Right ventricle myocardium superior (tissue), 1 donor: ENCODE measurements at regions not wholly inside any gene's neighbourhood (a gene's known extent, or its start where the extent isn't known, plus 50 kb on each side); places are given as distances from the start of the nearest gene placed in this dataset.

Experiments
- ATAC-seq: fragments of 200-7000 bp; cut with Tn5 transposase; one replicate; pipeline ENCODE4 v1.9.1; 2020; ENCODE audit warnings: mild to moderate bottlenecking; ENCODE audit not compliant: poor library complexity
- DNase-seq: peaks from one replicate; pipeline ENCODE4 v3.0.0-alpha.2; 2020
- intact Hi-C: fragments of 100-400 bp; cut with DNase I; formaldehyde crosslinking; loops from one replicate; pipeline ENCODE4 v1.11.2; 2022
- donor health status: DM: no; HTN: yes; CAD: no; lungs with severe emphysema.

DNA sequence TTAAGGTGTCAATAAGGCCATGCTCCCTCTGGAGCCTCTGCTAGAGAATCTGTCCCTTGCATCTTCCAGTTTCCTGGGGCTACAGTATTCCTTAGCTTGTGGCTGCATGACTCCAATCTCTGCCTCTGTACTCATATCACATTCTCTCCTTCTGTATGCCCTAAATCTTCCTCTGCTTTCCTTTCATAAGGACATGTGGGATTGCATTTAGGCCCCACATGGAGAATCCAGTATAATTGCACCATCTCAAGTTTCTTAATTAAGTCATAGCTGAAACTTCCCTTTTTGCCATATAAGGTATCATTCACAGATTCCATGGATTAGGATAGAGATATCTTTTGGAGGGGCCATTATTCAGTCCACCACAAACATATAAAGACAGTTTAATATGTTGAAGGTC is 409.8 kb upstream of the TMCO5A start:
- no peak for DNase-seq
- ATAC-seq = no peak
- intact Hi-C loops = no loop called here

DNA sequence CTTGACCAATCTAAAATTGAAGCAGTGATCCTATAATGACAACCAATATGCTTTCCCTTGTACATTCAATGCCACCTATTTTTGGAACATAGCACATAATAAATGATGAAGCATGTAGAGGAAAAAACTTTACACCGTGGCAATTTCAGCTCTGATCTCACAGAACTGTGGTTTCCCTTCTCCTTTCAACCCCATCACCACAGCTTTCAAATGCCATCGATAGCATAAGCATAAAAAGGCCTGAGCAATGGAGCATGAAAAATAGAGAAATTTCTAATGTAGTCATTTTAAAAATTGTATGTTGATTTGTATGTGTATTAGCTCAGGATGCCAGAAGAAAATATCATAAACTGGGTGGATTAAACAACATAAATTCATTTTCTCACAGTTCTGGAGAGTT is 406.0 kb upstream of the TMCO5A start:
- DNase-seq = no peak
- intact Hi-C loops = no loop called here
- ATAC-seq = no peak

DNA sequence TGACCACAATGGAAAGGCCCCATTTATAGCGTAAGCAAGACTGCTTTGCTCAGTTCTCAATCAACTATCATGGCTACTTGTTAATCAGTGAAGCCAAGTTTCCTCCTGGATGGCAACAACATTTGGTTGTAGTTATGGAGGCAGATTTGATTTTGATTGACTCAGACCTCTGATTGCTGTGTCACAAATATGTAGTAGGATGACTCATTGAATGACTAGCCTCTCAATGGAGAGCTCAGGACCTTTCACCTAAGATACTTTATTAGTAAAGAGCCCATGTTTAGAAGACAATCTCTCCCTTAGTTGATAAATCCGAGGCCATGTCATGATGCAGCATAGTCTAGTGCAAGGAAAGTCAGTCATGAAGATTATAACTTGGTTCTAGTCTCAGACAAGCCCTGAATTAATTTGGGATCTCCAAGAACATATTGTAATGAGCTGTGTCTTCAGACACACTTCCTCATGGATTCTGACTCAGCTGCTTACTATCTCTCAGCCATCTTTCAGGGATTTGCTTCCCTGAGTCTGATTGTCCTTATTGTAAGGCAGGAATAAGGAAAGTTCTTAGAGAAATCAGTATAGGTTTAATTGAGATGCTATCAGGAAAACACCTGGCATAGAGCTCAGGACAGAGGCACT is 397.4 kb upstream of the TMCO5A start:
- ATAC-seq = no peak
- no peak for DNase-seq
- intact Hi-C loops = no loop called here

DNA sequence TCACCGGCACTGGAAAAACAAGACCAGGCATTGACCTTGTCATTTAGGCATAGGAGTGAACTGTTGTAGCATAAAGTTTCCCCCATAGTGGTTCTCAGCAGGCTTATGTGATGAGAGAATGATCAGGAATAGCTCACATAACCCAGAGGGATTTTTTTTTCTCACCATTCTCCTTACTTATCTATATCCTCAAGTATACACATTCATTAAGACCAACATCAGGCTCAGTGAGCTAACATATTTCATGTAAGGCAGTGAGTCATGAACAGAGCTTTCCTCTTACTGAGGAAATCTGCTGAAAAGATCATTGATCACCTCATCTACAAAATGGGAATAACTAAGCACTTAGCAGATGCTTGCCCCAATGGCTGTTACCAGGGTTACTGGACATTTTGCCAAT is 396.6 kb upstream of the TMCO5A start:
- DNase-seq = no peak
- intact Hi-C loops = no loop called here
- ATAC-seq = no peak

DNA sequence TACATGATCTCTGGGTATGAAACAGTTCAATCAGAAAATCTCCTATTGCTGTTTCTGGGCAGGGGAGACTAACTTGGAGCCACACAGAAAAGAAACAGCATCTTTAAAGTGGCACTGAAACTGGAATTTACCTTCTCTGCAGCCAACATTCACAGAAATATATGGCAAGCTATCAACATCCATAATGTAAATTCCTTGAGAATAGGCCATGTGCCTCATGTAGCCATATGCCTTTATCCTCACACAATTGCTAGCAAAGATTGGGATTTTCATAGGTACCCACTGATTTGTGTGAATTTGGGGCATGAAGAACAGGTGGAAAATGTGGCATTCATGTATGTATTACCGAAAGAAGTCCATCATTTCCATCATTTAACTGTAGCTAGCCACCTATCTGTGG is 386.3 kb upstream of the TMCO5A start:
- no peak for ATAC-seq
- intact Hi-C loops = no loop called here
- no peak for DNase-seq

DNA sequence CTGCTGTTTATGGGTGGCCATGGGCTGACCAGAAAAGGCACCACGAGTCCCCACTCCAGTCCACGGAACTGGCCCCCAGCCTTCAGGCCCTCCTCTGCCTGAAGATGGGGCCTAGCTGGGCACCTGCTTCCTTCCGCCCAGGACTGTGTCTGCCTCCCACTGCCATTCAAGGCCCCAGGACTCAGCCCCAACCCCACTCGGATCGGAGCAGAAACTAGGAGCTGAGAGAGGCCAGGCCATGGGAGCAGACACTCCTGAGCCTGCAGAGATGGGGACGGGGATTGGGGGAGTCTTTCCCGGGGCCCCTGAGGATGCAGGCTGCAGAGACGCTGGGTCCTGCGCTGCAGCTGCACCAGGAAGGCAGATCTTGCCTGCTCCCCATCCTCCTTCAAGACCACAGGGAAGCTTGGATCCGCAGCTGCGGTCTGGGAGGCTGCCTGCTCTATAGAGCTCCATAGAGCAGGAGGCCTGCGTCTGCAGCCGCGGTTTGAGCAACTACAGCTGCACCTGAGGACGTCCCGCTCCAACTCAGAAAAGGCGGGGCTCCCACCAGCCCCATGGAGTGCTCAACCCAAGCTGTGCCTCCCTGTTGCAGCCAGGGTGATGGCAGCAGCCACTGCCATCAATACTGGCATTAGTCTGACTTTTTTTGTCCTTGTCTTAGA is 383.9 kb upstream of the TMCO5A start:
- ATAC-seq (no peak), DNase-seq (no peak)
- intact Hi-C loops = no loop called here

DNA sequence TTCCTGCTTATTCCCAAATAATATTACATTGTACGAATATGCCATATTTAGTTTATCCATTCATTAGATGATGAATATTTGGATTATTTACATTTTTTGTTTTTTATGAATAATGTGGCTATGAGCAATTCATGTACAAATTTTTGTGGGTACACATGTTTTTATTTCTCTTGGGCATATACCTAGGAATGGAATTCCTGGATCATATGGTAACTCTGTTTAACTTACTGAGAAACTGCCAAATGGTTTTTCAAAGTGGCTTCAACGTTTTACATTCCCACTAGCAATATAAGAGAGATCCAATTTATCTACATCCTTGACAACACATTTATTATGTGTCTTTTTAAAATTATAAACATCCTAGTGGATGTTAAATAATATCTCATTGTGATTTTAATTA is 362.0 kb upstream of the TMCO5A start:
- intact Hi-C loops = no loop called here

DNA sequence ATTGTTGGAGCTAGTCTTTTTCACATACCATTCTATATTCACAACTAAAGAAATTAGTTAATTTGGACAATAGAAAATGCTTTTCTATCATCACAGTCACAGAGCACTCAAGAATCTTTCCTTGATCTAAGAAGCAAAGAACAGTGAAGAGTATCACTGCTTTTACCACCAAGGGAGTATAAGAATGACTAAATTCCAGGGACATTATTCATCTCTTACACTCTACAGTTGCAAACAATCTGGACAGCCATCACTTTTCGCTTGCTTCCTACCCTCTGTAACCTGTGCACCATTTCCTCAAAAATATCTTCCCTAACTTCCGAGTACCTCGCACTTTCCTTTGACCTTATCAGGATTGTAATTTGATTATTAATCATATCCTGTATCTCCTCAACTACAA is 359.5 kb upstream of the TMCO5A start:
- intact Hi-C loops = no loop called here
- DNase-seq (no peak), ATAC-seq (no peak)

More for the DNA sequence above, 362.0 kb upstream of the TMCO5A start:
- no peak for DNase-seq
- ATAC-seq = no peak

DNA sequence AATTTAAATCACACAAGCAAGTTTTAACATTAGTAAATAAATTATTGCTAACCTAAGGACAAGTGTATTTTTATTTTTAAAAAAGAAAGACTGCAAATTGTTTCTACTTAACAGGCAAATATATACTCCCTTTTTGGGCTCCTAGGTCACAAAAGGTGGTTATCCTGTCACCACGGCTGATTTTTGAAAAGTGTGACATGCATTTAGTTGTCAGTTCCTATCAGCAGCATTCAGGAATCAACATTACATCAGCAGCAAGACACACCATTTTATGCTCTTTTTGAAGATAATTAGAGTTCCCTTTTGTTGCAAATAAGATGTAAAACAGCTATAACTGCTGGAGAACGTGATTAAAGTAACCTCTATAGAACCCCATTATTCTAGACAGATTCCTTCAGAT is 357.5 kb upstream of the TMCO5A start:
- ATAC-seq (no peak), DNase-seq (no peak)
- intact Hi-C loops = no loop called here

DNA sequence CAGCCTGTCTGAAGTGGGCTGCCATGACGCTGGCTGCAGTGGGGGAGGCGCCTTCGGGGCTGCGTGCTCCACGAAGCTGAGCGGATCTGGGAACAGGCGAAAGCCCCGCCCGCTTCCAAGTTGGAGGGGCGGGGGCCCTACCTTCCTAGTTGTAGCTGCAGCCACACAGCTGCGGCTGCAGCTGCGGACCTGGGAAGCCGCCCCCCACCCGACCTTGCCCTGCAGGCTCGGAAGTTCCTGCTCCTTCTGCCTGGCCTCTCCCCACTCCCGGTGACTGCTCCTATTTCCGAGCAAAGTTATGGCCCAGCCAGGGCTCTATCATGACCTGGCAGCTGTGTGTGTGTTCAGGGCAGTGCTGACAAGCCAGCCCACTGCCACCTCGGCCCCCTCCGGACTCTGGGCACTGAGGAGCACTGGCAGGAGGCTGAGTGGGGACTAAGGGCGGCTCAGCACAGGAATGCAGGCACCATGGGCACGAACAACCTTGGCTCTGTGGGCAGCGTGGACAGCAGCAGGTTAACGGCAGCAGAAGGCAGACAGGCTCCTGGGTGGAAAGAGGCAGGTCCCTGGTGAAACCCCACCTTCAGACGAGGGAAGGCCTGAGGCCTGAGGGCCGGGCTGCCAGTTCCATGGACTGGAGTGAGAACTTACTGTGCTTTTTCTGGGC is 352.4 kb upstream of the TMCO5A start:
- ATAC-seq (no peak), DNase-seq (no peak)
- intact Hi-C loops = no loop called here

DNA sequence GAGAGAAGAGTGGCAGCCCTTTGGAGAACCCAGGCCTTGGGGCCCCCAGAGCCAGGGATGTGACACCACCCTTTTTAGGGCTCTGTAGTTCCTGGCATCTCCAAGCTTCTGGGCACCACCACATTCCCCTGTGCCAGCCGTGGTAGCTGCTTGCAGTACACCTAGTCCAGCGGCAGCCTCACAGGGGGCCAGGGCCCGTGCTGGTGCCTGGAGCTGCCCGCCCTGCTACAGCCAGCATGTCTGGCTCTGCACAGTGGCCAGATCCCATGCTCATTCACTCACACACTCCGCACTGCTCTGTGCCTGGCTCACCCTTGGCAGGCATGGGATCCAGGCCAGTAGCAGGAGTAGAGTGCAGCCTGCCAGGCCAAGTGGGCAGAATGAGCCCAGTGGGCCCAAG is 351.6 kb upstream of the TMCO5A start:
- intact Hi-C loops = no loop called here
- DNase-seq = peak; percentile 31
- ATAC-seq = no peak

DNA sequence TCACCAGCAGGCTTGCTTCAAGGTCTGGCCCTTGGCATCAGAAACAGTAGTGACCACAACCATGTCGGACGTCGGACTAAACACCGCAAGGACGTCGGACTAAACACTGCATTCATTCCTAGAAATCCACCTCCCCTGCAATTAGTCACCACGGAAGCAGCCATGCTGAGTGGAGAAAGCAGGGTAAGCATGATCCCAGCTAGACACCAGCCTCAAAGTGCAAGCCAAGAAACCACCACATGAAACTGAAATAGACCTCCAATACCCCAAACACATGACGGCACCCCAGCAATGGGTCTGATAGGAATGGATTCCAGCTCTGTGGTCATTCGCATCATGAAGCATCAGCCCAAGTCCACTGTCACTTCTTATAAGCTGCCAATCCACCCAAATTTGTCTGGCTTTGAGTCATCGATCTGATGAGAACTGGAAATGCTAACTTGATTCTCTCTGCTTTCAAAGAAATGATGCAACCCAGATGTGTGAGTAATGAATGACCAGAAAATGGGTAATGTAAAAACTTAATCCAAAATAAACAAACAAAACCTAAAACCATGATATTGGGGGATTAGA is 348.3 kb upstream of the TMCO5A start:
- intact Hi-C loops = no loop called here
- ATAC-seq (no peak), DNase-seq (no peak)

DNA sequence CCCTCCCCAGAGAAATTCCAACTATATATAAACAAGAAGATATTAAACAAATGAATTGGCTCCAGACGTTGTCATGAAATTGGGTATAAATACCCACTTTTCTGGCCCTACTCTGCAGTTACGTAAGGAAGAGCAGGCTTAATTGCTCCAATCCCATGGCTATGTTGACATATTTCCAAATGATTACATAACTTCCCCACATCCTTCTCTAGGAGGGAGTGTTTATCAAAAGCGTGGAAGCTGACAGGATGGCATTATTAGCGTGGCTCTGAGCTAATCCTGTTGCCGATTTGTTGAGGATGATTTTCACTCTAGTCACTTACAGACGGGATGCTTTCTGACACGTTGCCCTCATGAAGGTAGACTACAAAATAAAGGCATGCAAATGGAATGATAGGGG is 347.5 kb upstream of the TMCO5A start:
- ATAC-seq = no peak
- intact Hi-C loops = no loop called here
- DNase-seq = no peak

DNA sequence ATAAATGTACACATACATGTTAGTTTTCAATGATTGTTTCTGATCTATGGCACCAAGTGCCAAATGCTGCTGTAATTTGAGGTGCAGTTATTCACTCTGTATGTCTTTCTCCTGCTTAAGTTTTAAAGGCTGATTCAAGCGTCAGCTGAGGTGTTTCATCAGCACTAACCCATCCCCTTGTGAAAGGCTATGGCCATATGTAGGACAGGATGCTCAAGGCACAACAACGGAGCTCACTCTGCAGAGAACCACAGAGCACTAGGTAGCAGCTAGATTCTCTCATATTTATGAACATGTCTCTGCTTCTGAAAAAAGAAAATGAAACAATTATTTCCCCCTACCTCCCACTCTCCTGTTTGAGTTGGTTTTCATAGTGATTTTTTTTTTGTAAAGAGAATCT is 340.0 kb upstream of the TMCO5A start:
- intact Hi-C loops = no loop called here
- no peak for ATAC-seq
- no peak for DNase-seq

DNA sequence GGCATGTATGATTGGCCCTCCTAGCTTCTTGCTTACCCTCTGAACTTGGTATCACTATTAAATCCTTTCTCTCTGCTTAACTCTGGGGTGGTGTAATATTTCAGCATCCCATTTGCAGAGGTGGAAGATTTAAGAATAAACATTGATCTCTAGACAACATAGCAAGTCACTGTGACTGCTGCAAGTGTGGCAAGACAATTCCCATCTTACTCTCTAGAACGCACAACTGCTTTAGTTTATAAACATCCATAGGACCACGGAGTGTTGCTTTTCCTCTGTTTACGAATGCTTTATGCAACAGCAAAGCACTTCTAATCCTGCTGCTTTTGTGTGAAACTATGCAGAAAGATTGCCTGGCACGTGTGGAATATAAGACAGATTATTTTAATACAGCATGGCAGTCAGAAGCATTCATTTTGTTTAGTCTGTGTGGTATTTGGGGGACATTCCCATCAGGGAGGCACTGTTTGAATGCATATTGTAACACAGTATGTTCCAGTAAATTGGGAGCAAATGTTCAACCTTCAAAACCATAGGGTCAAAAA is 338.9 kb upstream of the TMCO5A start:
- DNase-seq (no peak), ATAC-seq (no peak)
- intact Hi-C loops = no loop called here

DNA sequence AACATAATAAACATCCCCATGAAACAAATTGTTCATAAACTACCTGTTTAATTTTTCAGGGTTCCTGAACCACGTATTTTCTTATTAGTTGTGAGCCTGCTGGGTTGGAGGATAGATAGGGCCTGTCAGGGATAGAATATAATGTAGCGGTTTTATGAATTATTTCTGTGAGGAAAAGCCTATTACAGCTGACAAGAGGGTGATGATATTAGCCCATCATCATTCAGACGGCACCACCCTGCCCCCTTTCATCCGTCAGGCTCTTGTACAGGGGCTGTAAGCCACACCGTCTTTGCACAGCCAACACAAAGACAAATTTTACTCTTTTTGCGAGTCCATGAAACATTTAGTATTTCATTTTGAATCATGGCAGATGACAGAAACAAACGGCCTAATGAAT is 335.3 kb upstream of the TMCO5A start:
- no peak for ATAC-seq
- no peak for DNase-seq
- intact Hi-C loops = no loop called here

DNA sequence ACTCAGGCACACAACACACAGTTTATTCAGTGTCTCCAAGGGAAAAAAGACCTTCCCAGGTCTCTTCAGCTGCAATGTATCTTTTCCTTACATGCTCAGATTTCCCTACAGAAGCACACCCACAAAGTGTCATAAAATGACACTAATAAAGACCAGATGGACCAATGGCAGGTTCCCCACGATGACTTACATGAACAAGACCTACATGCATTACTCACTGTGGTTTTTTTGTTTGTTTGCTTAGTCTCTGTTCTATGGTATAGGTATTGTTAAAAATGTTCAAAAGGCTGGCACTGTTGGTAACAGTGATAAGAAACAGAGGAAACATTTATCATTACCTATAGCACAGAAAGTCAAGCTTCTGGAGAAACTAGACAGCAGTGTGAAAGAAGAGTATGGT is 318.2 kb upstream of the TMCO5A start:
- DNase-seq (no peak), ATAC-seq (no peak)
- intact Hi-C loops = no loop called here

DNA sequence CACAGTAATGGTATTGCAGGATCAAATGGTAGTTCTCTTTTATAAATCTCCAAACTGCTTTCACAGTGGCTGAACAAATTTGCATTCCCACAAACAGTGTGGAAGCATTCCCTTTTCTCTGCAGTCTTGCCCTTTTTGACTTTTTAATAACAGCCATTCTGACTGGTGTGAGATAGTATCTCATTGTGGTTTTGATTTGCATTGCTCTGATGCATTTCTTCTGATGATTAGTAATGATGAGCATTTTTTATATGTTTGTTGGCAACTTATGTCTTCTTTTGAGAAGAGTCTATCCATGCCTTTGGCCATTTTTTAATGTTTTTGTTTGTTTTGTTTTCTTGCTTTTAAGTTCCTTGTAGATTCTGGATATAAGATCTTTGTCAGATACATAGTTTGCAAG is 316.1 kb upstream of the TMCO5A start:
- ATAC-seq (no peak), DNase-seq (no peak)
- intact Hi-C loops = no loop called here

DNA sequence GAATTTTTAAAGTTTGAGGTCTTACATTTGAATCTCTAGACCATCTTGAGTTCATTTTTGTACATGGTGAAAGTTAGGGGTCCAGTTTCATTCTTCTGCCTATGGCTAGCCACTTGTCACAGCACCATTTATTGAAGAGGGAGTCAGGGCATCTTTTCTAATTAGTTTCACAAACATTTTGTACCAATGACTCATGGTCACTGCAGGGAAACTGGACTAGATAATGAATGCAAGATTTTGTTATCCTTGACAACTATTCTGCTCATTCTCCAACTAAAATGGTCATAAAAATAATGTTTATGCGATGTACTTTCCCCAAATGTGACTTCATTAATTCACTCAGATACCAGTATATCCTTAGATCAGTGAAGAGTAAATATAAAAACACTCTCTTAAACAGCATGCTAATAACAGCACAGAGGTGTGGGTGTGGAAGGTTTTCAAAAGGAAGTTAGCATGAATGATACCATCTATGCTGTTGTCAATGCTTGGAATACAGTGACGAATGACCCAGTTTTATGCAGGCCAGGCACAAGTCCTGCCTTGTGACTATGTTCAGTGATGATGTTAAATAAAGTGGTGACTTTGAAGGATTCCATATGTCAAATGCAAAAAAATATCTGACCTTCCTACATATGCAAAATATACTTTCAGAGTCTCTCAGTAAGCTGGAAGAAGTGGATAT is 314.9 kb upstream of the TMCO5A start:
- ATAC-seq (no peak), DNase-seq (no peak)
- intact Hi-C loops = no loop called here
